ENCODE measurements at regions not wholly inside any gene's neighbourhood (a gene's known extent, or its start where the extent isn't known, plus 50 kb on each side); places are given as distances from the start of the nearest gene placed in this dataset.
A peak's percentile ranks its signal among the peaks of the same experiment; 100 is the strongest.

DNA sequence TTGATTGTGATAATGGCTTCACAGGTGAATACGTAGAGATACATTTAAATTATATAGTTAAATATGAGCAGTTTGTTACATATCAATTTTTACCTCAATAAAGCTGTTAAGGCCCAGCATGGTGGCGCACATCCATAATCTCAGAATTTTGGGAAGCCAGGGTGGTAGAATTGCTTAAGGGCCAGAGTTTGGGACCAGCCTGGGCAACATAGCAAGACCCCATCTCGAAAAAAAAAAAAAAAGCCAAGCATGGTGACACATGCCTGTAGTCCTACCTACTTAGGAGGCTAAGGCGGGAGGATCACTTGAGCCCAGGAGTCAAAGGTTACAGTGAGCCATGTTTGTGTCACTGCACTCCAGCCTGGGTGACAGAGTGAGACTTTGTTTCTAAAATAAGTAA, 138.7 kb upstream of the TMEM161B start:
- DNase-seq (ENCODE audit: low read depth), result no peak
- no peak overlapping the region for H3K4me3 ChIP-seq (ENCODE audit: low read depth, low read length)
- TF ChIP-seq, protein P1, sequence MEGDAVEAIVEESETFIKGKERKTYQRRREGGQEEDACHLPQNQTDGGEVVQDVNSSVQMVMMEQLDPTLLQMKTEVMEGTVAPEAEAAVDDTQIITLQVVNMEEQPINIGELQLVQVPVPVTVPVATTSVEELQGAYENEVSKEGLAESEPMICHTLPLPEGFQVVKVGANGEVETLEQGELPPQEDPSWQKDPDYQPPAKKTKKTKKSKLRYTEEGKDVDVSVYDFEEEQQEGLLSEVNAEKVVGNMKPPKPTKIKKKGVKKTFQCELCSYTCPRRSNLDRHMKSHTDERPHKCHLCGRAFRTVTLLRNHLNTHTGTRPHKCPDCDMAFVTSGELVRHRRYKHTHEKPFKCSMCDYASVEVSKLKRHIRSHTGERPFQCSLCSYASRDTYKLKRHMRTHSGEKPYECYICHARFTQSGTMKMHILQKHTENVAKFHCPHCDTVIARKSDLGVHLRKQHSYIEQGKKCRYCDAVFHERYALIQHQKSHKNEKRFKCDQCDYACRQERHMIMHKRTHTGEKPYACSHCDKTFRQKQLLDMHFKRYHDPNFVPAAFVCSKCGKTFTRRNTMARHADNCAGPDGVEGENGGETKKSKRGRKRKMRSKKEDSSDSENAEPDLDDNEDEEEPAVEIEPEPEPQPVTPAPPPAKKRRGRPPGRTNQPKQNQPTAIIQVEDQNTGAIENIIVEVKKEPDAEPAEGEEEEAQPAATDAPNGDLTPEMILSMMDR (conservative IDR thresholded peaks at IDR 0.05; ENCODE audit: low read depth, low read length), result no peak

DNA sequence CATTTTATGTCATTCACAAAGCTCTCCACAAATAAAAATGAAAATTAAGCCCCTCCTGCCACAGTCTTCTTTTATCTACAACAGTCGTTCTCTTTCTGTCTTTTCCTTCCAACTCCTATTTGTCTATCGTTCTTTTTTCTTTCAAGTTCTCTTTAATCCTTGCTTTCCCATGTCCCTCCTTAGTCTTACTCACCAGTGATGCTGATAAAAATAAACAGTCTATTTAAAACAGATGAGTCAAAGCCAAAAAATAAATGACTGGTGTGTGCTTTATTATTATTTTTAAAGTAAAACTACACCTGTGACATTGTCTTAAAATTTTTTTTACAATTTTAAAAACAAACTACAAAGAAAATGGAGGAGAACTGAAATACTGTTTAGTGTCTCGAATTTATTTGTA, 137.1 kb upstream of the TMEM161B start:
- TF ChIP-seq, protein P1 (conservative IDR thresholded peaks at IDR 0.05; ENCODE audit: low read depth, low read length), result no peak
- no peak for DNase-seq (ENCODE audit: low read depth)
- H3K4me3 ChIP-seq (ENCODE audit: low read depth, low read length), result no peak overlapping the region

DNA sequence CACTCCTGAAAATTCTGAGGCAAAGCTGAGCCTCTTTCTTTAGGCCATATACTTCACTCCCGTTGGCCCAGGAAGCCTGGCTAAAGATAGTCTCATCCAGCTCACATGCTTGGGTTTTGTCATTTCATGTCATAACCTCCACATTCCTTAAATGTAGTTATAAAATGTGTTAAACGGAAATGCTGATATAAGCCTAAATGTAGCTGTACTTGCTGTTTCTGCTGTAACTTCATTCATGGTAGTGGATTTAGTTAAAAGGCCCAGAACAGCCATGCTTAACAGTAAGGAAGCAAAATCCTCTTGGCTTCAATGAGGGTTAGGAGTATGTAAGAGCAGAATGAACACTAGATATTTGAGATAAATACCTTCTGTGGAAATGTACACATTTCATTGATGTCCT, 135.8 kb upstream of the TMEM161B start:
- peak; percentile 1 for DNase-seq (ENCODE audit: low read depth)
- H3K4me3 ChIP-seq (ENCODE audit: low read depth, low read length), result no peak overlapping the region
- TF ChIP-seq, protein P1 (conservative IDR thresholded peaks at IDR 0.05; ENCODE audit: low read depth, low read length), result no peak

DNA sequence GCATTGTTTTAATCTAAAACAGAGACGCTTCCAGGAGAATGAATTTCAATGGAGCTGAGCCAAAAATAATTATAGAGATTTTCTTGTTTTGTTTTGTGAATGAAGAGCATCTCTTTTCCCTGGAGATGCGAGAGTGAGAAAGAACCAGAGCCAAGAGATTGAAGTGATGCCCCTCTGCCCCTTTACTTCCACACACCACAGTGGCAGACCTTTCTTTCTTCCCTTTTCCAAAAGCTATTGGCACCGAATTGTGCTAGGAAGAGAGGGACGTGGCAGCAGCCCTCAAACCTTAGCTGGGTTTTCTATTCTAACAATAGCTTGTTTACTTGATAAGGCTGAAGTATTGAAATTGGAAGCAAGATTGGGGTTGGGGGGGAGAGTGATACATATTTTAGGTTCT, 133.0 kb upstream of the TMEM161B start:
- no peak for DNase-seq (ENCODE audit: low read depth)
- no peak overlapping the region for H3K4me3 ChIP-seq (ENCODE audit: low read depth, low read length)
- TF ChIP-seq, protein P1 (conservative IDR thresholded peaks at IDR 0.05; ENCODE audit: low read depth, low read length), result no peak

DNA sequence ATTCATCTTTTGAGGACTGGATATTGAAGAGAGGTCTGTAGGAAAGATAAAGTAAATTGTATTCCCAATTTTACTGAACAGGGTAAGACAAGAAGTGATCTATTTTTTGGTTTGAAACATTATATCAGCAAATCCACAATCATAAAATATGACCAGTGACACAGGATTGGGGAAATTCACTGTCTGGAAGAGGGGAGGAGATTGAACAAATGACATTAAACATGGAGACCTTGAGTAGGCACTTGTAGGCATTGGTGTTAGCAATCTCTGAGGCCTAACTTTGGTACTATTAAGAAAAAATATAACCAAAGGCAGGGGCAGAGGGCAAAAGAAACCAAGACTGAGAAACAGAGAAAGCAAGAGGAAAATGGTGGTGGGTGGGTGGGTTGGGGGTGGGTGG, 132.6 kb upstream of the TMEM161B start:
- TF ChIP-seq, protein P1 (conservative IDR thresholded peaks at IDR 0.05; ENCODE audit: low read depth, low read length), result no peak
- H3K4me3 ChIP-seq (ENCODE audit: low read depth, low read length), result no peak overlapping the region
- DNase-seq (ENCODE audit: low read depth), result no peak

DNA sequence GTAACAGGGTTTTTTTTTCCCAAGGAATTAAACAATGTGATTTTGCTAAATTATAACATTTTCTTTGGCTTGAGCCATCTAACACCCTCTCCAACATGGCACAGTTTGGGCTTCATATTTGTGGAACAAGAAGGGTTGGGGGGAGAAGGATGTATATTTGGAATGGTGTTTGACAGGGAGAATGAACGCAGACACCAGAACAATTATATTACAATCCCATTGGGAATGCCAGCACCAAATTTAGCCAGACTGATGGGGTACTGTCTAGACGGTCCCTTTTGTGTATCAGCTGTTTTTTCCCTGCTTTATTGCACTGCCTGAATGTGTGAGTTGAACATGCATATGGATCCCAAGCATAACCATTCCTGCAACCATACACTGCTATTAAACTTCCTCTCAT, 130.9 kb upstream of the TMEM161B start:
- H3K4me3 ChIP-seq (ENCODE audit: low read depth, low read length), result no peak overlapping the region
- no peak for DNase-seq (ENCODE audit: low read depth)
- TF ChIP-seq, protein P1 (conservative IDR thresholded peaks at IDR 0.05; ENCODE audit: low read depth, low read length), result no peak

DNA sequence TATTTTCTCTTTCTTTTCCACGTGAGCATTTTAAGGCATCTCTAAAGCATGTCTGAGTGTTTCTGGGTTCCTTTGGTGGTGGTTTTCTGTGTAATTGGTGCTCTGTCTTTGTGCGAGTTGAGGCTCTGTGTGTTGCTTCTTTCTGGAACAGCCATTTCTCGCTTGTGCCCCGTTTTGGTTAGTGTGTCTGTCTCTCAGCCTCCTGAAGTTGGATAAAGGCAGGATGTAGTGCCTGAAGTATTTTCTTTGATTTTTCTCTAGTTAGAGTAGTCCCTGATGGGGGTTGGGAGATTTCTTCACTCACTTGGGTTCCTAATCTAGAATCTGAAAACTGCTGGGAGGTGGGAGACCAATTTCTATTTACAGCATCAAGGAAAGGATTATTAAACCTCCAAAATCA, 129.7 kb upstream of the TMEM161B start:
- H3K4me3 ChIP-seq (ENCODE audit: low read depth, low read length), result no peak overlapping the region
- TF ChIP-seq, protein P1 (conservative IDR thresholded peaks at IDR 0.05; ENCODE audit: low read depth, low read length), result no peak
- DNase-seq (ENCODE audit: low read depth), result no peak

Data from choroid plexus epithelial cell (primary cell).